LoVo (cell line): ENCODE measurements at regions not wholly inside any gene's neighbourhood (a gene's known extent, or its start where the extent isn't known, plus 50 kb on each side); places are given as distances from the start of the nearest gene placed in this dataset.

ENCODE experiments used
- DNase-seq: peaks from one replicate; pipeline ENCODE4 v3.0.0-alpha.2; 2016; ENCODE audit warnings: low spot score

- DNase-seq = no peak
These were observed 675.2 kb upstream of the ID2 start for GRCh38 chr2:8006626-8007025.

DNA sequence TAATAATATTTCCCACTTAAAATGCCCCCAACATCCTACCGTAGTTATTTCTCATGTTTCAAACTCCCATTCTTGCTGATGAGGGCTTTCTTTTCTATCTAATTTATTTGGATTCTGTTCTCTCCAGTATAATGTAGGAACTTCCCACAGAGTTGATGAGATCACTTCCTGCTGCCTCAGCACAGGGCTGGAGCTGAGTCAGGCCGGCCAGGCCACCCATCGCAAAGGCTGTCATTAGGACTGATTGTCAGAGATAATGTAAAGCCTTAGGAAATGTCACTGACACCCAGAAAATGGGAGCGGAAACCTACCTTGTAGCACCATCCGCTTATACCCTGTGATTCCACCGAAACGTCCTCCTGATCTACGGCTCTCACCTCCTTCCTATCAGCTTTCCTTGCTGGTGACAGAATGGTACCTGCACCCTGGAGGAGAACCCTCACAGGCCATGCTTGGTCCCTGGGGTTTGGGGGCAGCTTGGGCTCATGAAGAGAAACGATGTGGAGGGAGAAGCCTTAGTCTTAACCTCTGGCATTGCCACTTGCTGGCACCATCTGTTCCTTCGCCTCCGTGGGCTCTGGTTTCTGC lies 672.8 kb upstream of the ID2 start:
- DNase-seq = no peak

GRCh38 chr2:8015848-8016600 lies 665.8 kb upstream of the ID2 start:
- DNase-seq = no peak

DNA sequence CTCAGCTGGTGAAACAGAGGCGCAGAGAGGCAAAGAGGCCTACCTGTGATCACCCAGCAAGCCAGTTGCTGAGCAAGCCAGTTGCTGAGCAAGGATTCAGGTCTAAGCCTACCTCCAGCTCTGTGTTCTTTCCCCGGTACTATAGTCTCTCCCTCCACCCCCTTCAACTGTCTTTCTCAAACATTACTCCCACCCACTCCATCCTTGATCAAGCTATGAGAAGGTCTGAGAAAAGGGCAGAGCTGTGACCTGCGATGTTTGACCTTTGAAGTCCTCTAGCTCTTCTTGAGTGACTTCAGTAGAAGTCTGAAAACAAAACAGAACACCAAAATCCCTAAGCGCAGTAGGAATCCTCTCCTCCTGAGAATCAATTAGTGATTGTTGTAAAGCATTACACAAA lies 665.2 kb upstream of the ID2 start:
- DNase-seq = no peak

DNA sequence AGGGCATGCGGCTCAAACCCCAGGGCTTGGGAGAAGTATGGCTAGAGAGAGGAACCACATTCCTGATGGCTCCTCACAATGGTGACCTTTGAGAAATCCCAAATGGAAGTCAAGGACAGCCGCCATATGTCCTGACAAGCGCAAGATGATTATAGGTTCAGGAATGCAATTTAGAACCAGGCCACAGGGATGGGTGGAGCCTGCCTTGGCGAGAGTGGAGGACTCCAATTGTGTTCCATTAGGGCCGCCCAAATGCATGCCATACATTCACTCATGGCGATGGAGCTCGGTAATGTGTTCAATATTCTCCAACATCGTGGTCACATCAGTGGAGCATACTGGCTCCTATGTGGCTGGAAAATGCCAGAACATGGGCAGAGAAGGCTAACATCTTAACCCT lies 662.9 kb upstream of the ID2 start:
- DNase-seq = no peak

GRCh38 chr2:8019934-8020333 lies 661.9 kb upstream of the ID2 start:
- DNase-seq = no peak

GRCh38 chr2:8021921-8022320 lies 659.9 kb upstream of the ID2 start:
- DNase-seq = no peak

GRCh38 chr2:8022908-8023640 lies 658.8 kb upstream of the ID2 start:
- no peak for DNase-seq

GRCh38 chr2:8024506-8024905 lies 657.4 kb upstream of the ID2 start:
- DNase-seq = no peak

- no peak for DNase-seq
These were observed 655.5 kb upstream of the ID2 start for GRCh38 chr2:8026381-8026780.

DNA sequence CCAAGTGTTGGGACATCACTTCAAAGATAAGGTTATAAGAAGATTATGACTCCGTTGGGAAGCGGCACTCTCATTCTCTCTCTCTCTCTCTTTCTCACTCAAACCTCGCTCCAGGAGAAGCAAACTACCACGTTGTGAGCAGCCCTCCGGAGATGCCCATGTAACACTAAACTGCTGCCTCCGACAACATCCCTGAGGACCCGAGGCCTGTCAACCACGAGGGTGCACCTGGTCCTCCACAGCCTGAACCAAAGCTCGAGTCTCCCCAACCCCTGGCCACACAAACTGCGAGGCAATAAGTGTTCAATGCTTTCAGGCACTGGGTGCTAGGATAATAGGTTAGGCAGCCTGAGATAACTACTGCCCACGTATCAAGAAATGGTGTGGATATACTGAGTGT lies 654.5 kb upstream of the ID2 start:
- DNase-seq = no peak

GRCh38 chr2:8028036-8028435 lies 653.8 kb upstream of the ID2 start:
- no peak for DNase-seq

- no peak for DNase-seq
These were observed 653.4 kb upstream of the ID2 start for GRCh38 chr2:8028436-8028835.

- no peak for DNase-seq
These were observed 652.9 kb upstream of the ID2 start for GRCh38 chr2:8028981-8029380.

DNA sequence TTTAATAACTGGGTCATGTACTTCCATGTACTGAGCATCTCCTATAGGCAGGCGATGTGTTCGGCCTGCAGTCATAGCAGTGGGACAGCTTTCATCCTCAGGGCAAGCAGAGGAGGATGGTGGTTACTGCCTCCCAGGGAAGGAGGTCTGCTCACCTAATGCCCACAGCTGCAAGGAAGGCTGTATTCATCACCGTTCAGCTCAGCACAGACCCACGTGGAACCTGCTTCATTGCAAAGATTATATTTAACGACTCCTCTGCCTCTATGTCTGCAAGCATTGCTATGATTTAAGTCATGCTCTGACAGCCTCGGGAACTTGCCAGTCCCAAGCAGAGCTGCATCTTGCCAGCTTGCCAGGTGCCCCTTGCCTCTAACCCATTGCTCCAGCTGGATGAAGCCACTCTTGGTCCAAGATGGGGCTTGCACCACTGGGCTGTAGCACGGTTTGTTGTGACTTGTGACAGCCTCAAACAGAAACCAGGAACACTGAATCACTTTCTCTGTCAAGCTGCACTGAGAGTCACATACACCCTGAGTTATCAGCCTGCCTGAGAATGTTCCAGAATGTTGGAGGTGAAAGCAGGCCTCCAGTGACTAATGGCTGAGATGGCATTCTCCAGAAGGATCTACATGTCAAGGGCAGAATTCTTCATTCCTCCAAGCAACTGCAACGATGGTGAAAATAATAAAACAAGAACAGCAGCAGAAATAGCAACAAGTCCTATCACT lies 651.1 kb upstream of the ID2 start:
- DNase-seq = no peak

DNA sequence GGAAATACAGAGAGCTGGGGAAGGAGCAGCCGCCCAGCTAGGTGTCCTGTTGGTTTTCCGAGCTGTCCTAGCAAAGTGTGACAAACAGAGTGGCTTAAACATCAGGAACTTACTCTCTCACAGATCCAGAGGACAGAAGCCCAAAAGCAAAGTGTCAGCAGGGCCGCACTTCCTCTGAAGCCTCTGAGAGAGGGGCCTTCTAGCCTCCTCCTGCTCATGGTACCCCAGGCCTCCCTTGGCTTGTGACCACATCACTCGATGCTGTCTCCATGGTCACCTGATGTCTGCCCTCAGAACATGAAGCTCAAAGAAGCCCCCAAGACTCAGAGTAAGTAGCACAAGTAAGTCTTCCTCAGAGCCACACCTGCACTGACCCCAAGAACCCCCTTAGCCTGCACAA lies 650.5 kb upstream of the ID2 start:
- no peak for DNase-seq

DNA sequence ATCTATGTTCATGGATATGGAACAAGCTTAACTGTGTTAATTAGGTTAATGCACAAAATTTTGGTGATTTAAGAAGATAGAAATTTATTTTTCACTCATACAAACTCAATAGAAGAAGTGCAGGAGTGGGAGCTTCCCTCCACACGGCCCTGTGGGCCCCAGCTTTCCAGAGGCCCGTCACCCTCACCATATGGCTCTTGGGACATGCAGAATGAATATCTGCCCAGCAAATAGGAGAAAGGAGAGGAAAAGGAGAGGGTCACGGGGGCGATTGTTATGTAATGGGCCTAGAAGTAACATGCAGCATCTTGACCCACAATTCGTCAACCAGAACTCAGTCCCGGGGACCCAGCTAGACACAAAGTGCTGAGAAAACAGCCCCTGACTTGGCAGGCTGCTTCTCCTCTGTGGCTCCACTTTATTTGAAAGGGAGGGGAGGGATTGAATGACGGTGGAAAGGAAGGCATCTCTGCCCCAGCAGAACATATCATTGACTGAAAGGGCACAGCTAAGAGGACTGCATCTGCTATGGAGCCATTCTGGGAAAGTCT lies 648.2 kb upstream of the ID2 start:
- no peak for DNase-seq

DNA sequence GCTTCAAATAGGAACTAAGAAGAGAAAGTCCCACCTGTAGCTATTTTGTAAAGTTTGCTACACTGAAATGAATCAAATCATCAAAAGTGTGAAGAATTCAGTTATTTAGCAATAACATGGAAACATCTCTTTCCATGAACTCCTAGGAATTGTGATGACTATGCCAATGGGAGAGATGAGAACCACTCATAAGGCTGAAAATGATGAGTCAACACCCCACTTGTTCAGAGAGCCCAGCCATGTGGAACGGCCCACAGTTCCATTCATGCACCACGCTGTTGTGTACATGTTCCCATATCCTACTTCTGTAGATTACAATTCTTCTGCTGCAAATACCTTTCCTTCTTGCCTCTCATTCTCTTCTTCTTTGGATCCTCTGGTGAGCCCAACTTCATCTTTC lies 645.5 kb upstream of the ID2 start:
- no peak for DNase-seq

- no peak for DNase-seq
These were observed 642.1 kb upstream of the ID2 start for GRCh38 chr2:8039732-8040131.

GRCh38 chr2:8043295-8043694 lies 638.6 kb upstream of the ID2 start:
- DNase-seq = no peak

DNA sequence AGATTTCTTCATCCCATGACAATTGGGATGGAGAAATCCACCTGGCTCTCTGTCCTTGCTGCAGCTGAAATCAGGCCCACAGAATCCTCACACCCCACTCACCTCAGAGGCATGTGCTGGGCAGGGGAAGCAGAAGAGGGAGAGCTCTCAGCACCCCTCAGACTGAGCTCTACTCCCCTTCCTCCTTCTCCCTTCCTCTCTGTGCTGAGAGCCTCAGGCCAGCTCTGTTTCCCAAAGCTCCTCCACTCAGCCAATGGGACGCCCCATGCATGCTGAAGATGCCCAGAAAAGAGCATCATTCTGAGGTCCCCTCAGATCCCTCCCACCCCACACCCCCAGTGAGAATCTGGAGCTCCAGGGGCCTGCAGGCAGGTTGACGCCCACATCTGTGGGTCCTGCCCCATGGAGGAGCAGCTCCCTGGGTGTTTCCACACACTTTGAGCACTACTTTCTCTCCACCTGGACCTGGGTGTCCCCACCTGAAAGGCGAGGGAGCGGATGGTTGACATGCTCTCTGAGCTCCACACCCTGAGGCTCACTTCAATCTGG lies 637.7 kb upstream of the ID2 start:
- no peak for DNase-seq

GRCh38 chr2:8045081-8045614 lies 636.7 kb upstream of the ID2 start:
- DNase-seq = no peak
